ENCODE measurements at regions not wholly inside any gene's neighbourhood (a gene's known extent, or its start where the extent isn't known, plus 50 kb on each side); places are given as distances from the start of the nearest gene placed in this dataset.

- no peak overlapping the region; the same call in 1 of the 2 replicates for H3K27ac Mint-ChIP-seq
- Histone ChIP-seq H3K4me1 (ENCODE audit: insufficient read depth) (peaks cover 14% of the 10 kb centered on the region), H3K36me3 (ENCODE audit: insufficient read depth) (no peaks in the 10 kb centered on the region), H2AFZ (no peak overlapping the region), H3K4me2 (no peak overlapping the region), H3K9me2 (ENCODE audit: insufficient read depth) (no peaks in the 10 kb centered on the region), H3F3A (replicated peaks; ENCODE audit: low read depth) (no peaks in the 10 kb centered on the region), H3K4me3 (no peak overlapping the region), H3K79me2 (replicated peaks; ENCODE audit: insufficient read depth) (no peaks in the 10 kb centered on the region), H3K27me3 (ENCODE audit: insufficient read depth) (no peaks in the 10 kb centered on the region), H3K27ac (ENCODE audit: low read depth) (no peak overlapping the region), H4K20me1 (replicated peaks; ENCODE audit: insufficient read depth) (no peaks in the 10 kb centered on the region)
- H3K27me3 Mint-ChIP-seq (ENCODE audit: insufficient read depth, low read depth, poor library complexity), result peaks cover 2% of the 10 kb centered on the region
- TF ChIP-seq ETS1 (IDR thresholded peaks at IDR 0.05) (no peak), EZH2phosphoT487 (IDR thresholded peaks at IDR 0.05; ENCODE audit: unreplicated experiment) (no peak), REST (IDR thresholded peaks at IDR 0.05; ENCODE audit: unreplicated experiment) (no peak), JUNB (IDR thresholded peaks at IDR 0.05; ENCODE audit: unreplicated experiment) (no peak), CREB1 (CRISPR knock-in tag; IDR thresholded peaks at IDR 0.05; ENCODE audit: low read depth) (no peak), POLR2AphosphoS5 (IDR thresholded peaks at IDR 0.05; ENCODE audit: low read depth) (no peak), NANOG (IDR thresholded peaks at IDR 0.05; ENCODE audit: borderline replicate concordance) (no peak), ZNF114 (CRISPR knock-in tag; IDR thresholded peaks at IDR 0.05) (no peak), CTCF (conservative IDR thresholded peaks at IDR 0.05; ENCODE audit: low read depth in 2 of 2) (no peak)
- ATAC-seq (no peak), DNase-seq (ENCODE audit: low spot score) (no peak)
- H3K36me3 Mint-ChIP-seq (ENCODE audit: low read depth), result no peaks in the 10 kb centered on the region
- no peak overlapping the region for H3K4me3 Mint-ChIP-seq
- H3K4me1 Mint-ChIP-seq, result peaks cover 28% of the 10 kb centered on the region
- H3K9me3 Mint-ChIP-seq, result no peaks in the 10 kb centered on the region; the same call in 2 of the 3 replicates
Observed at GRCh38 chrX:140362861-140363260, 142.0 kb downstream of the SOX3 start.

GRCh38 chrX:140360924-140361323 lies 143.9 kb downstream of the SOX3 start:
- Histone ChIP-seq H2AFZ (no peak overlapping the region), H3F3A (replicated peaks; ENCODE audit: low read depth) (no peaks in the 10 kb centered on the region), H4K20me1 (replicated peaks; ENCODE audit: insufficient read depth) (no peaks in the 10 kb centered on the region), H3K4me3 (no peak overlapping the region), H3K36me3 (ENCODE audit: insufficient read depth) (no peaks in the 10 kb centered on the region), H3K79me2 (replicated peaks; ENCODE audit: insufficient read depth) (no peaks in the 10 kb centered on the region), H3K27me3 (ENCODE audit: insufficient read depth) (no peaks in the 10 kb centered on the region), H3K27ac (ENCODE audit: low read depth) (peak overlapping the region; percentile 83), H3K4me2 (no peak overlapping the region), H3K9me2 (ENCODE audit: insufficient read depth) (no peaks in the 10 kb centered on the region), H3K4me1 (ENCODE audit: insufficient read depth) (peaks cover 14% of the 10 kb centered on the region)
- DNase-seq (ENCODE audit: low spot score) (peak; percentile 63), ATAC-seq (peak; percentile 71)
- Mint-ChIP-seq H3K9me3 (no peaks in the 10 kb centered on the region; the same call in 2 of the 3 replicates), H3K36me3 (ENCODE audit: low read depth) (no peaks in the 10 kb centered on the region), H3K27me3 (ENCODE audit: insufficient read depth, low read depth, poor library complexity) (peaks cover 5% of the 10 kb centered on the region), H3K27ac (peak overlapping the region; percentile 80; the same call in 1 of the 2 replicates), H3K4me1 (peaks cover 28% of the 10 kb centered on the region), H3K4me3 (no peak overlapping the region; the same call in 2 of the 3 replicates)
- no peak for TF ChIP-seq ZNF462 (CRISPR knock-in tag; IDR thresholded peaks at IDR 0.05)

Measured in GM23338 (cell line).